B cell (primary cell): ENCODE measurements at regions not wholly inside any gene's neighbourhood (a gene's known extent, or its start where the extent isn't known, plus 50 kb on each side); places are given as distances from the start of the nearest gene placed in this dataset.

Experiments used
- EZH2 ChIP-seq: IDR thresholded peaks from 2 replicates; pipeline ENCODE4 v1.6.1; 2012; ENCODE audit warnings: borderline replicate concordance, low read depth, mild to moderate bottlenecking, moderate library complexity, low read length; ENCODE audit not compliant: insufficient read depth, poor library complexity, severe bottlenecking
- TF ChIP-seq, protein P1 (sequence below): fragments of 200-600 bp; IDR thresholded peaks from one replicate; pipeline ENCODE4 v1.8.0; 2022; ENCODE audit warnings: antibody characterized with exemption, mild to moderate bottlenecking

DNA sequence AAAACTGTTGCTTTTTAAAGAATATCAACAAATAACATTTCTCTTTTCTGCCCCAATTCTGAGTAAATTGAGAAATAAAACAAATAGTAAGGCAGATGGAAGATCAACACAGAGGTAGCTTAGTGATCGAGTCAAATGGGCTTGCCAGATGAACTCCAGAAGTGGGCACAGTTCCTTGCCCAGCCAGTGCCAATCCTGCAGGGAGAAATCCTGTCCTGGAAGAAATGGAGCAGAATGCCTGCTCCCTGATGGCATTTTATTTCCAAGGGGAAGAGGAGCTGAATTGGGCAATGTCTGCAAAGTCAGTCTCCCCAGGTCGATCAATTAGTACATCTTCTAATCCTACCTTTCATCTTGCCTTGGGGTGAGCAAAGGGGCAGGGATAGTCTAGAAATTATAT, 225.3 kb downstream of the NHLRC3 start:
- TF ChIP-seq EZH2, result no peak
- TF ChIP-seq, protein P1, sequence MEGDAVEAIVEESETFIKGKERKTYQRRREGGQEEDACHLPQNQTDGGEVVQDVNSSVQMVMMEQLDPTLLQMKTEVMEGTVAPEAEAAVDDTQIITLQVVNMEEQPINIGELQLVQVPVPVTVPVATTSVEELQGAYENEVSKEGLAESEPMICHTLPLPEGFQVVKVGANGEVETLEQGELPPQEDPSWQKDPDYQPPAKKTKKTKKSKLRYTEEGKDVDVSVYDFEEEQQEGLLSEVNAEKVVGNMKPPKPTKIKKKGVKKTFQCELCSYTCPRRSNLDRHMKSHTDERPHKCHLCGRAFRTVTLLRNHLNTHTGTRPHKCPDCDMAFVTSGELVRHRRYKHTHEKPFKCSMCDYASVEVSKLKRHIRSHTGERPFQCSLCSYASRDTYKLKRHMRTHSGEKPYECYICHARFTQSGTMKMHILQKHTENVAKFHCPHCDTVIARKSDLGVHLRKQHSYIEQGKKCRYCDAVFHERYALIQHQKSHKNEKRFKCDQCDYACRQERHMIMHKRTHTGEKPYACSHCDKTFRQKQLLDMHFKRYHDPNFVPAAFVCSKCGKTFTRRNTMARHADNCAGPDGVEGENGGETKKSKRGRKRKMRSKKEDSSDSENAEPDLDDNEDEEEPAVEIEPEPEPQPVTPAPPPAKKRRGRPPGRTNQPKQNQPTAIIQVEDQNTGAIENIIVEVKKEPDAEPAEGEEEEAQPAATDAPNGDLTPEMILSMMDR, result no peak
